Gastrocnemius medialis (tissue), 4 donors: ENCODE measurements at regions not wholly inside any gene's neighbourhood (a gene's known extent, or its start where the extent isn't known, plus 50 kb on each side); places are given as distances from the start of the nearest gene placed in this dataset.

ENCODE experiments used
- CTCF ChIP-seq, 5 experiments: fragments of 450-650 bp in 3 of 5; fragments of 200-600 bp in 2 of 5; sonication (generic) in 2 of 5; IDR thresholded peaks in 4 of 5; conservative IDR thresholded peaks in 1 of 5; 1 replicate in 4 of 5; 2 replicates in 1 of 5; pipeline ENCODE4 v1.5.1; 2016 to 2019; ENCODE audit warnings: antibody characterized with exemption in 5 of 5, mild to moderate bottlenecking in 3 of 5, moderate library complexity in 3 of 5
- POLR2A ChIP-seq, 2 donors: fragments of 450-650 bp; IDR thresholded peaks; one replicate each; pipeline ENCODE4 v1.6.1; 2017; ENCODE audit warnings: antibody characterized with exemption in 2 of 2, mild to moderate bottlenecking in 2 of 2, moderate library complexity in 2 of 2

DNA sequence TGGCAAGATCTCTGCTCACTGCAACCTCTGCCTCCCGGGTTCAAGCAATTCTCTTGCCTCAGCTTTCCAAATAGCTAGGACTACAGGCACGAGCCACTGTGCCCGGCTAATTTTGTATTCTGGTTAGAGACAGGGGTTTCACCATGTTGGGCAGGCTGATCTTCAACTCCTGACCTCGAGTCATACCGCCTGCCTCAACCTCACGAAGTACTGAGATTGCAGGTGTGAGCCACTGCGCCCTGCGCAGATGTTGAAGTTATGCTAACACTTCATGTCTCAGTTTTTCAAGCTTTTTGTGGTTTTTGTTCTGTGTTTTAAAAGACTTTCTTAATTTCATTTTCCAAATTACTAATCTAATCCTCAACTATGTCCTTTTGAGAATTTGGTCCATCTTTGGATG, 154.4 kb upstream of the TLL1 start:
- TF ChIP-seq CTCF (IDR thresholded peaks at IDR 0.05 in 4 of 5, conservative IDR thresholded peaks at IDR 0.05 in 1 of 5) (no peak), POLR2A (IDR thresholded peaks at IDR 0.05) (no peak)
